ENCODE measurements at regions not wholly inside any gene's neighbourhood (a gene's known extent, or its start where the extent isn't known, plus 50 kb on each side); places are given as distances from the start of the nearest gene placed in this dataset.

DNA sequence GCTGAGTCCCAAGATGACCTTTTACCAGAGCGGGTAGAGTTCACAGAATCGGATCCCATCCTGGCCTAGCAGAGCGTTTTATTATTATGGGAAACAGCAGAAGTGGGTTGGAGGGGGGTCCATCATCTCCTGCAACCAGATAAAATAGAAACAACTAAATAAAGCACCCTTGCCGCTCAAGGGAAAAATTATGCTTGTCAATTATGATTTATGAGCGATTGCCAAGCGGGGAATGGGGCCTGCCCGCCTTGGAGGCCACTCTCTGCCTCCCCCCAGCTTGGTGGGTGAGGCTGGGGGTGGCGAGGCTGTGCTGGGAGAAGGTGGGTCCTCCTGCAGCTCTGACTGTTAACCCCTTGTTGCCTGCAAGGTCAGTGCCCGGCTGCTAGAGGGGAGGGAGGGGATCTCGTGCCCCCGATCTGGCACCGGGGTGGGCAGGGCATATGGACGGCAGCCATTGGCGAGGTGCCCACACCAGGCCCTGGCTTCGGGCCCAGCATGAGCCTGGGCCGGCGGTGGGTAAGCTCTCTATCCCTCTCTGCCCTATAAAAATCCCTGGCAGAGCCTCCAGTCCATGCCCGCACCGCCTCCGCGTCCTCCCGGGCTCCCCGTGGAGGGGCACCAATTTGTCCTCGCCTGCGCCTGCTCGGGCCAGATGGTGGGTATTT, 129.1 kb downstream of the URI1 start:
- ChIA-PET RAD21 (ENCODE audit: unreplicated experiment) (no interaction called here), POLR2A (no interaction called here), CTCF (no interaction called here), SMC1A (ENCODE audit: uncharacterized antibody, unreplicated experiment) (no interaction called here)
- Histone ChIP-seq H3K4me3 (no peak overlapping the region), H3K4me2 (ENCODE audit: control insufficient read depth, insufficient read depth) (no peak overlapping the region), H3K27me3 (replicated peaks in 1 of 2; ENCODE audit: control insufficient read depth in 2 of 2, insufficient read depth in 2 of 2, low read length in 1 of 2) (no peaks in the 10 kb centered on the region; a peak in 2 of 4 replicates), H2AFZ (ENCODE audit: control insufficient read depth, low read depth, low read length) (no peak overlapping the region), H4K20me1 (ENCODE audit: control insufficient read depth, insufficient read depth) (no peaks in the 10 kb centered on the region), H3K9ac (ENCODE audit: control insufficient read depth, insufficient read depth, low read length) (no peak overlapping the region), H3K79me2 (ENCODE audit: control insufficient read depth, insufficient read depth, low read length) (no peaks in the 10 kb centered on the region), H3K4me1 (ENCODE audit: control insufficient read depth, insufficient read depth, low read length) (no peaks in the 10 kb centered on the region), H3K9me3 (replicated peaks; ENCODE audit: control insufficient read depth, insufficient read depth, low read length) (no peaks in the 10 kb centered on the region), H3K36me3 (ENCODE audit: control insufficient read depth in 2 of 2, insufficient read depth in 2 of 2, low read length in 1 of 2) (no peaks in the 10 kb centered on the region), H3K27ac (ENCODE audit: control insufficient read depth, insufficient read depth) (no peak overlapping the region)
- in situ Hi-C loops (cut with MboI): no loop called here
- TF ChIP-seq ETV6 (conservative IDR thresholded peaks at IDR 0.05 in 1 of 2, IDR thresholded peaks at IDR 0.05 in 1 of 2; ENCODE audit: borderline replicate concordance in 1 of 2, low read depth in 1 of 2) (no peak), CBFB (IDR thresholded peaks at IDR 0.05; ENCODE audit: low read depth) (no peak)
- TF ChIP-seq, protein P1, sequence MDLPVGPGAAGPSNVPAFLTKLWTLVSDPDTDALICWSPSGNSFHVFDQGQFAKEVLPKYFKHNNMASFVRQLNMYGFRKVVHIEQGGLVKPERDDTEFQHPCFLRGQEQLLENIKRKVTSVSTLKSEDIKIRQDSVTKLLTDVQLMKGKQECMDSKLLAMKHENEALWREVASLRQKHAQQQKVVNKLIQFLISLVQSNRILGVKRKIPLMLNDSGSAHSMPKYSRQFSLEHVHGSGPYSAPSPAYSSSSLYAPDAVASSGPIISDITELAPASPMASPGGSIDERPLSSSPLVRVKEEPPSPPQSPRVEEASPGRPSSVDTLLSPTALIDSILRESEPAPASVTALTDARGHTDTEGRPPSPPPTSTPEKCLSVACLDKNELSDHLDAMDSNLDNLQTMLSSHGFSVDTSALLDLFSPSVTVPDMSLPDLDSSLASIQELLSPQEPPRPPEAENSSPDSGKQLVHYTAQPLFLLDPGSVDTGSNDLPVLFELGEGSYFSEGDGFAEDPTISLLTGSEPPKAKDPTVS (IDR thresholded peaks at IDR 0.05; ENCODE audit: low read depth, low read length): no peak
- ATAC-seq: no peak
- intact Hi-C loops (cut with micrococcal nuclease; ENCODE audit: unreplicated experiment): no loop called here
- no peak for FAIRE-seq
- no peak for DNase-seq (ENCODE audit: low read depth, low spot score)
- 53% methylated on average over 26 of the region's 26 CpGs for WGBS (ENCODE audit: insufficient coverage, insufficient replicate concordance, low lambda C conversion rate, missing lambda C conversion rate)
- no TSS peak for BruUV-seq (replicated peaks)

DNA sequence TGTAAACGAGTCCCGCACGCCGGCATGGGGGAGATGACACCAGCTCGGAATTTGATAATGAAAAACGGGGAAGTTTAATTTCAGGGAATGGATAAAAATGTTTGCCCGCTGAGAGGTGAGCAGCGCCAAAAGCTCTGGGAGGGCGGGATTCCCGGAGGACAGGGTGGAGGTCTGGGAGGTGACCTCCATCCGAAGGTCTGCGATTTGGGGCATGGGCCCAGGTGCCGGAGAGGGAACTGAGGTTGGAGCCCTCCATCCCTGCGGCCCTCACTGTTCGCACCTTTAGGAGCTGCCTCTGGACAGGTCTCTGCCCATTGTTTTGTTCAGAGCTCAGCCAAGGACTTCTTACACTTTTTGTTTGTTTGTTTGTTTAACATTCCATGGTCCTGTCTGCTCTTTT, 129.8 kb downstream of the URI1 start:
- DNase-seq (ENCODE audit: low read depth, low spot score) (no peak), ATAC-seq (no peak), FAIRE-seq (no peak)
- Histone ChIP-seq H4K20me1 (ENCODE audit: control insufficient read depth, insufficient read depth) (no peaks in the 10 kb centered on the region), H3K4me3 (no peak overlapping the region), H2AFZ (ENCODE audit: control insufficient read depth, low read depth, low read length) (no peak overlapping the region), H3K79me2 (ENCODE audit: control insufficient read depth, insufficient read depth, low read length) (no peaks in the 10 kb centered on the region), H3K27me3 (replicated peaks in 1 of 2; ENCODE audit: control insufficient read depth in 2 of 2, insufficient read depth in 2 of 2, low read length in 1 of 2) (no peaks in the 10 kb centered on the region; a peak in 2 of 4 replicates), H3K4me2 (ENCODE audit: control insufficient read depth, insufficient read depth) (no peak overlapping the region), H3K9ac (ENCODE audit: control insufficient read depth, insufficient read depth, low read length) (no peak overlapping the region), H3K27ac (ENCODE audit: control insufficient read depth, insufficient read depth) (no peak overlapping the region), H3K4me1 (ENCODE audit: control insufficient read depth, insufficient read depth, low read length) (no peaks in the 10 kb centered on the region), H3K36me3 (ENCODE audit: control insufficient read depth in 2 of 2, insufficient read depth in 2 of 2, low read length in 1 of 2) (no peaks in the 10 kb centered on the region), H3K9me3 (replicated peaks; ENCODE audit: control insufficient read depth, insufficient read depth, low read length) (no peaks in the 10 kb centered on the region)
- ChIA-PET SMC1A (ENCODE audit: uncharacterized antibody, unreplicated experiment) (no interaction called here), POLR2A (interaction anchor here (0.7 kb wide), 1 partner anchor 207 kb away, joined by 5 read pairs; no protein-coding TSS in a partner anchor), CTCF (no interaction called here), RAD21 (ENCODE audit: unreplicated experiment) (no interaction called here)
- intact Hi-C loops (cut with micrococcal nuclease; ENCODE audit: unreplicated experiment) (no loop called here), in situ Hi-C loops (cut with MboI) (no loop called here)
- no TSS peak for BruUV-seq (replicated peaks)
- 57% methylated on average over 15 of the region's 15 CpGs for WGBS (ENCODE audit: insufficient coverage, insufficient replicate concordance, low lambda C conversion rate, missing lambda C conversion rate)
- TF ChIP-seq NR2C2 (IDR thresholded peaks at IDR 0.05; ENCODE audit: borderline replicate concordance, control insufficient read depth, insufficient read length, low read depth) (no peak), CREM (IDR thresholded peaks at IDR 0.05; ENCODE audit: low read depth) (no peak), RFX5 (IDR thresholded peaks at IDR 0.05; ENCODE audit: low read depth, low read length) (no peak), SMC3 (IDR thresholded peaks at IDR 0.05; ENCODE audit: borderline replicate concordance, low read length) (no peak), TCF3 (IDR thresholded peaks at IDR 0.05; ENCODE audit: borderline replicate concordance, insufficient read depth, low read depth, low read length) (no peak), KDM1A (IDR thresholded peaks at IDR 0.05; ENCODE audit: borderline replicate concordance) (no peak), ZSCAN29 (IDR thresholded peaks at IDR 0.05) (no peak), TBL1XR1 (IDR thresholded peaks at IDR 0.05; ENCODE audit: low read depth, low read length) (no peak), NFYB (IDR thresholded peaks at IDR 0.05; ENCODE audit: insufficient read depth, low read depth, low read length) (no peak)
- TF ChIP-seq, protein P2, sequence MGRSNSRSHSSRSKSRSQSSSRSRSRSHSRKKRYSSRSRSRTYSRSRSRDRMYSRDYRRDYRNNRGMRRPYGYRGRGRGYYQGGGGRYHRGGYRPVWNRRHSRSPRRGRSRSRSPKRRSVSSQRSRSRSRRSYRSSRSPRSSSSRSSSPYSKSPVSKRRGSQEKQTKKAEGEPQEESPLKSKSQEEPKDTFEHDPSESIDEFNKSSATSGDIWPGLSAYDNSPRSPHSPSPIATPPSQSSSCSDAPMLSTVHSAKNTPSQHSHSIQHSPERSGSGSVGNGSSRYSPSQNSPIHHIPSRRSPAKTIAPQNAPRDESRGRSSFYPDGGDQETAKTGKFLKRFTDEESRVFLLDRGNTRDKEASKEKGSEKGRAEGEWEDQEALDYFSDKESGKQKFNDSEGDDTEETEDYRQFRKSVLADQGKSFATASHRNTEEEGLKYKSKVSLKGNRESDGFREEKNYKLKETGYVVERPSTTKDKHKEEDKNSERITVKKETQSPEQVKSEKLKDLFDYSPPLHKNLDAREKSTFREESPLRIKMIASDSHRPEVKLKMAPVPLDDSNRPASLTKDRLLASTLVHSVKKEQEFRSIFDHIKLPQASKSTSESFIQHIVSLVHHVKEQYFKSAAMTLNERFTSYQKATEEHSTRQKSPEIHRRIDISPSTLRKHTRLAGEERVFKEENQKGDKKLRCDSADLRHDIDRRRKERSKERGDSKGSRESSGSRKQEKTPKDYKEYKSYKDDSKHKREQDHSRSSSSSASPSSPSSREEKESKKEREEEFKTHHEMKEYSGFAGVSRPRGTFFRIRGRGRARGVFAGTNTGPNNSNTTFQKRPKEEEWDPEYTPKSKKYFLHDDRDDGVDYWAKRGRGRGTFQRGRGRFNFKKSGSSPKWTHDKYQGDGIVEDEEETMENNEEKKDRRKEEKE (IDR thresholded peaks at IDR 0.05): no peak
